Large intestine (tissue), 3 donors: ENCODE measurements at regions not wholly inside any gene's neighbourhood (a gene's known extent, or its start where the extent isn't known, plus 50 kb on each side); places are given as distances from the start of the nearest gene placed in this dataset.

ENCODE experiments used
- DNase-seq, 2 donors: peaks; one replicate each; pipeline versions ENCODE4 v3.0.0 to v3.0.0-alpha.2; 2013
- H3K27ac ChIP-seq: one replicate; pipeline ENCODE4 v1.5.1; 2013; ENCODE audit warnings: low read length
- H3K27me3 ChIP-seq: 2 replicates; pipeline ENCODE4 v1.6.1; 2013; ENCODE audit warnings: low read length; ENCODE audit not compliant: control insufficient read depth, insufficient read depth
- H3K36me3 ChIP-seq: 2 replicates; pipeline ENCODE4 v1.6.1; 2013; ENCODE audit warnings: low read length; ENCODE audit not compliant: control insufficient read depth, insufficient read depth
- H3K4me1 ChIP-seq: one replicate; pipeline ENCODE4 v1.6.1; 2013; ENCODE audit warnings: low read length; ENCODE audit not compliant: control insufficient read depth, insufficient read depth
- H3K4me3 ChIP-seq: one replicate; pipeline ENCODE4 v1.5.1; 2013; ENCODE audit warnings: low read length
- H3K9me3 ChIP-seq: one replicate; pipeline ENCODE4 v1.6.1; 2013; ENCODE audit warnings: mild to moderate bottlenecking, low read depth, low read length, moderate library complexity; ENCODE audit not compliant: control insufficient read depth
- WGBS: methylation state at CpG from one replicate; pipeline ENCODE4 v1.1.5; 2013; ENCODE audit warnings: low lambda C conversion rate; ENCODE audit not compliant: insufficient coverage; 5-methylcytosine and 5-hydroxymethylcytosine counted together

DNA sequence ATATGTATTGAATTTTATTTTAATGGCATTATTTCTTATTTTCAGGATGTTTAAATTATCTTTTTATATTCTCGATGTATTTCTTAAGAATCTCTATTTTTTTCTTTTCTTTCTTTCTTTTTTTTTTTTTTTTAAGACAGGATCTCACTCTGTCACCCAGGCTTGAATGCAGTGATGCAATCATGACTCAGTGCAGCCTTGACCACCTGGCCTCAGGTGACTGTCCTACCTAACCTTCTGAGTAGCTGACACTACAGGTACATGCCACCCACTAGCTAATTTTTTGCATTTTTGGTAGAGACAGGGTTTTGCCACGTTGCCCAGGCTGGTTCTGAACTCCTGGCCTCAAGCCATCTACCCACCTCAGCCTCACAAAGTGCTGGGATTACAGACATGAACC is 143.8 kb upstream of the LAMA2 start:
- no peaks in the 10 kb centered on the region for H3K36me3 ChIP-seq
- no peaks in the 10 kb centered on the region for H3K27me3 ChIP-seq
- DNase-seq, result no peak
- peak overlapping the region; percentile 66 for H3K27ac ChIP-seq
- WGBS, result 93% methylated on average over 1 of the region's 2 CpGs
- H3K4me1 ChIP-seq, result peaks cover 3% of the 10 kb centered on the region
- peaks cover 3% of the 10 kb centered on the region for H3K9me3 ChIP-seq
- no peak overlapping the region for H3K4me3 ChIP-seq

DNA sequence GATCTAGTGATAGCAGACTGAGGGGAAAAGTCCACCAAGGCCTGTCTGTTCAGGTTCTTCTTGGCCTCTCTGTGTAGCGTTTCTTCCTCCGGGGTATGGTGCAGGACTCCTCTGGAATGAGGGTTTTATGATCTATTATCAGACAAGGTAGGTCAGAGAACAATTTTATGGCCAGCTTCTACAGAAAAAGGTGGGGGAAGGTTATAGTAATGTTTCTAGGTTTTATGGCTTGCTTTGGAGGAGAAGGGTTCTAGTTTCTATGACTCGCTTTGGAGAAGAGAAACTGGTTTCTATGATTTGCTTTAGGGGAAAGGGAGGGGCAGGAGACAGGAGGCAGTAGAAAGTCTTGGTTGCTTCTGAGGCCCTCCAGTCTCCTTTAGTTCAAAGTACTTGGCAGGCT is 144.8 kb upstream of the LAMA2 start:
- H3K4me3 ChIP-seq, result no peak overlapping the region
- H3K9me3 ChIP-seq, result peaks cover 3% of the 10 kb centered on the region
- H3K36me3 ChIP-seq, result no peaks in the 10 kb centered on the region
- H3K27me3 ChIP-seq, result no peaks in the 10 kb centered on the region
- peak overlapping the region; percentile 66 for H3K27ac ChIP-seq
- H3K4me1 ChIP-seq, result peaks cover 3% of the 10 kb centered on the region
- DNase-seq, result peak; percentile 62 to 80
- WGBS, result no CpG with 5 or more reads among the region's 3 CpGs

GRCh38 chr6:128736780-128737179 is 146.2 kb upstream of the LAMA2 start:
- no peak overlapping the region for H3K27ac ChIP-seq
- DNase-seq, result no peak
- H3K4me3 ChIP-seq, result no peak overlapping the region
- H3K27me3 ChIP-seq, result no peaks in the 10 kb centered on the region
- peaks cover 3% of the 10 kb centered on the region for H3K4me1 ChIP-seq
- H3K36me3 ChIP-seq, result no peaks in the 10 kb centered on the region
- no peaks in the 10 kb centered on the region for H3K9me3 ChIP-seq

- WGBS, result no CpG with 5 or more reads among the region's 2 CpGs
- Histone ChIP-seq H3K9me3 (no peaks in the 10 kb centered on the region), H3K27me3 (peaks cover 2% of the 10 kb centered on the region), H3K4me1 (no peaks in the 10 kb centered on the region), H3K36me3 (no peaks in the 10 kb centered on the region), H3K4me3 (no peak overlapping the region), H3K27ac (no peak overlapping the region)
- DNase-seq, result peak; percentile 4 to 11
Observed at GRCh38 chr6:128731249-128732165, 151.4 kb upstream of the LAMA2 start.

DNA sequence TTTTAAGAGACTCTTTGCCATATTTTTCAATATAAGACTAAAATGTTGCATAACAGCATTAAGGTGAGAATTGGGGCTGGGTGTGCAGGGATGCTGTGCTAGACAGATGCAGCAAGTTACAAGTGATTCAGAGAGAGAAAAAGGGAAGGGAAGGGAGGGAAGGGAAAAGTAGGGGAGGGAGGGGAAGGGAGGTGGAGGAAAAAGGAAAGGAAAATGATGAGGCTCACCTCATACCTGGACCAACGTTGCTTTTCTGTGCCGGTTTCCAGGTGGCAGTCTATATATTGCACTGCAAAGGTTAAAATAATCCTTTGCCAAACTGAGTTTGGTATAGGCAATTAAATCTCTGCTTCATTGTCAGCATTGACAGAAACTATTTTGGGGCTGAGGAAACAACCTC is 155.4 kb upstream of the LAMA2 start:
- DNase-seq, result no peak
- no peaks in the 10 kb centered on the region for H3K9me3 ChIP-seq
- WGBS, result no CpG with 5 or more reads among the region's 2 CpGs
- no peaks in the 10 kb centered on the region for H3K4me1 ChIP-seq
- no peaks in the 10 kb centered on the region for H3K36me3 ChIP-seq
- H3K27ac ChIP-seq, result no peak overlapping the region
- H3K27me3 ChIP-seq, result peaks cover 2% of the 10 kb centered on the region
- no peak overlapping the region for H3K4me3 ChIP-seq

GRCh38 chr6:128725271-128726233 is 157.4 kb upstream of the LAMA2 start:
- H3K27ac ChIP-seq, result no peak overlapping the region
- peak; percentile 7 to 10 for DNase-seq
- WGBS, result 56% methylated on average over 2 of the region's 3 CpGs
- H3K4me1 ChIP-seq, result no peaks in the 10 kb centered on the region
- H3K9me3 ChIP-seq, result no peaks in the 10 kb centered on the region
- H3K27me3 ChIP-seq, result peaks cover 2% of the 10 kb centered on the region
- no peak overlapping the region for H3K4me3 ChIP-seq
- no peaks in the 10 kb centered on the region for H3K36me3 ChIP-seq

- H3K4me3 ChIP-seq, result no peak overlapping the region
- H3K4me1 ChIP-seq, result no peaks in the 10 kb centered on the region
- H3K27me3 ChIP-seq, result peaks cover 2% of the 10 kb centered on the region
- DNase-seq, result no peak
- WGBS, result 100% methylated on average over 1 of the region's 5 CpGs
- no peak overlapping the region for H3K27ac ChIP-seq
- no peaks in the 10 kb centered on the region for H3K36me3 ChIP-seq
- H3K9me3 ChIP-seq, result no peaks in the 10 kb centered on the region
Observed at GRCh38 chr6:128724738-128725137, 158.2 kb upstream of the LAMA2 start.

GRCh38 chr6:128723667-128724066 is 159.3 kb upstream of the LAMA2 start:
- Histone ChIP-seq H3K4me1 (no peaks in the 10 kb centered on the region), H3K36me3 (no peaks in the 10 kb centered on the region), H3K27ac (no peak overlapping the region), H3K4me3 (no peak overlapping the region), H3K9me3 (no peaks in the 10 kb centered on the region), H3K27me3 (peaks cover 2% of the 10 kb centered on the region)
- DNase-seq, result no peak
- no CpG with 5 or more reads among the region's 2 CpGs for WGBS

DNA sequence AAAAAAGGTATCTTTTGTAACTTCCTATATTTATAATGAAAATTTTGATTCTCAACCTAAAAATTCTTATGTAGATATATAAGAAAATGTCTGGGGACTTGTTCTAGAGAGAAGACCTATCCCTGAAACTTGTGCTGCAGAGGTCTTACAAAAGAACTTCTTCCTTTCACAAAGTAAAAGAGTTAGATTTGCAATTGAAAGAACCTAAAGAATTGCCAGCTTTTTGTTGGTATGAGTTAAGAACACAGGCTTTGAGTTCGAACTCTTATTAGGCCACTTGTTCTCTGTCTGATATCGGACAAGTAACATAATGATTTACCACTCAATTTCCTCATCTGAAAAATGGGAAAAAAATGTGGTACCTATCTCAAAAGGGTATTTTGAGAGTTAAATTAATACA is 162.0 kb upstream of the LAMA2 start:
- WGBS, result no CpG with 5 or more reads among the region's 2 CpGs

DNA sequence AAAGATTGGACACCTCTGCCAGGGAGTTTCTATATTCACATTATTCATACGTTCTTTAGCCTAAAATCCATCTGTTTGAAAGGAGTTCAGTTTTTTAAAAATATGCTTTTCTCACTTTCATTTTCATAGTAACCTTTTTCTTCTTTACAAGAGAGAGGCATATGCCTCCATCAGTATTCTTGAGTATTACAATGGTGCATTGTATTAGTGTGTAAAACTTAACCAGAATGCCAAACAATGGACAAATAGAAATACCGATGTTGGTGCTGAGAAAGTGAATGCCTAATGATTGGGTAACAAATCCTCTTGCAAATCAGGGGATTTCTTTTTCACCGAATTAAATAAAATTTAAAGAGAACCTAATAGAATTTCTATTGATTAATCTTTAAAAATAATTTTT is 163.2 kb upstream of the LAMA2 start:
- 78% methylated on average over 1 of the region's 3 CpGs for WGBS

More for the DNA sequence above, 162.0 kb upstream of the LAMA2 start:
- Histone ChIP-seq H3K9me3 (no peaks in the 10 kb centered on the region), H3K4me1 (no peaks in the 10 kb centered on the region), H3K4me3 (no peak overlapping the region), H3K27ac (no peak overlapping the region), H3K27me3 (peaks cover 2% of the 10 kb centered on the region), H3K36me3 (no peaks in the 10 kb centered on the region)
- no peak for DNase-seq

More for the DNA sequence above, 163.2 kb upstream of the LAMA2 start:
- Histone ChIP-seq H3K36me3 (no peaks in the 10 kb centered on the region), H3K4me1 (no peaks in the 10 kb centered on the region), H3K9me3 (no peaks in the 10 kb centered on the region), H3K27ac (no peak overlapping the region), H3K4me3 (no peak overlapping the region), H3K27me3 (peaks cover 2% of the 10 kb centered on the region)
- no peak for DNase-seq
